Activated T-helper 2 cell treated with anti-CD3 and anti-CD28 coated beads, Interferon-gamma antibody, Interleukin-2, Interleukin-4, amounts not matched to agents 10 μg/mL and 5 μg/mL and 100 μg/mL, durations not matched to agents 14 hours and 24 hours and 36 hours (primary cell): ENCODE measurements at regions not wholly inside any gene's neighbourhood (a gene's known extent, or its start where the extent isn't known, plus 50 kb on each side); places are given as distances from the start of the nearest gene placed in this dataset.
"Not testable (repeated sequence)": the region's sequence is repeated elsewhere in the genome, so short reads cannot be mapped to it uniquely, and the experiment has no call there.

Experiments used
- DNase-seq: peaks from one replicate; pipeline ENCODE4 v3.0.0; 2021; ENCODE audit warnings: low spot score
- H3K27ac Mint-ChIP-seq: one replicate; pipeline ENCODE4 v1.8.0; 2021; ENCODE audit warnings: mixed read lengths
- H3K27me3 Mint-ChIP-seq: one replicate; pipeline ENCODE4 v1.8.0; 2021; ENCODE audit warnings: low read depth, mixed read lengths
- H3K36me3 Mint-ChIP-seq: one replicate; pipeline ENCODE4 v1.8.0; 2021; ENCODE audit warnings: low read depth, mixed read lengths
- H3K4me1 Mint-ChIP-seq: one replicate; pipeline ENCODE4 v1.8.0; 2021; ENCODE audit warnings: low read depth, mixed read lengths
- H3K4me3 Mint-ChIP-seq: one replicate; pipeline ENCODE4 v1.8.0; 2021; ENCODE audit warnings: low read depth, mild to moderate bottlenecking, moderate library complexity, mixed read lengths
- H3K9me3 Mint-ChIP-seq: one replicate; pipeline ENCODE4 v1.8.0; 2021; ENCODE audit warnings: mixed read lengths
- intact Hi-C: fragments of 100-400 bp; cut with micrococcal nuclease; formaldehyde crosslinking; loops from one replicate; pipeline ENCODE4 v1.15.1; 2023

DNA sequence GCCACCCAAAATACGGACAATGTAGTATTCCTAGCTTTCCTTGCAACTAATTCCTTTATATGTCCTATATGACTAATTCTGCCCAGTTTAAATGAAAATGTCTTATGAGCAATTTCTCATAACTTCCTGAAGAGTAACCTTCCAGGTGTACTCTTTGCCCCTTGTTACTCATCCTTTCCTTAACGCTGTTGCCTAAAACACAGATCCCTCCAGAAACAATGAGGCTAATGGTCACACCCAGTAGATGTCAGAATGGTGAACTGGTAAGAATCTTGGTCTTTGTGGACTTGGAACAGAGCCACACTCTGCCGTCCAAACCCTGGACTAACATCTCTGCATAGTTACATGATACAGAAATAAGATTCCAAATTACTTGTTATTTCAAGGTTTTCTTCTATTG is 497.9 kb downstream of the IGSF11 start:
- no peaks in the 10 kb centered on the region for H3K27me3 Mint-ChIP-seq
- H3K27ac Mint-ChIP-seq = no peak overlapping the region
- no peaks in the 10 kb centered on the region for H3K4me1 Mint-ChIP-seq
- peaks cover 7% of the 10 kb centered on the region for H3K9me3 Mint-ChIP-seq
- no peaks in the 10 kb centered on the region for H3K36me3 Mint-ChIP-seq
- no peak overlapping the region for H3K4me3 Mint-ChIP-seq
- intact Hi-C loops = no loop called here
- no peak for DNase-seq

DNA sequence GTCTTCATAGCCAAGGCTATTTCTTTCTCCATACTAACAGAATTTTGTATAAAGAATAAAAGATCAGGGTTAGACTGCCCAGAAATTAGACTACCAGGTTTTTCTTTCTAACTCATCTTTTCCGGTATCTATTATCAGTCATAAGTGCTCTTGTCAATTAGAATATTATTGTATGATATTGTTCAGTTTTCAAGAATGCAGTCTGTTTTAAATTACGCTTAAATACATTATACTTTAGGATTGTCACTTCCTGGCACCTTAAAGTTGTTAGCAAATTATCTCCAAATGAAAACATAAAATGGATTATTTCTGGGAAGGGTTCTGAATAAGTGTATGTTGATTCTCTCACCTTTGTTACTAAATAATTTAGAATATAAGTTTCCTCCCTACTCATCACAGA is 497.2 kb downstream of the IGSF11 start:
- no peak for DNase-seq
- peaks cover 7% of the 10 kb centered on the region for H3K9me3 Mint-ChIP-seq
- H3K27me3 Mint-ChIP-seq = no peaks in the 10 kb centered on the region
- no peaks in the 10 kb centered on the region for H3K36me3 Mint-ChIP-seq
- H3K4me1 Mint-ChIP-seq = no peaks in the 10 kb centered on the region
- no peak overlapping the region for H3K27ac Mint-ChIP-seq
- no peak overlapping the region for H3K4me3 Mint-ChIP-seq
- intact Hi-C loops = no loop called here

DNA sequence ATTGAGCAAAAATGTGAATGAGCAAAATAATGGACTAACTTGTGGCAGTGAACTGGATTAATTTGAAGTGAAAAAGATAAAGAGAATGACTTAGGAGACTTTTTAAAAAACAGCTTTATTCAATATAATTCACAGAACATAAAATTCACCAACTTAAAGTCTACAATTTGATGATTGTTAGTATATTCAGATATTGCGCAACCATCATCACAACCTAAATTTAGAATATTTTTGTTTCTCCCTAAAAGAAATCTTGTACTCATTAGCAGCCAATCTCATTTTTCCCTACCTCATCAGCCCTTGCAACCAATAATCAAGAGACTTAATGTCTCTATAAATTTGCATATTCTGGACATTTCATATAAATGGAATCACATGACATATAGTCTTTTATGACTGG is 496.5 kb downstream of the IGSF11 start:
- intact Hi-C loops = no loop called here
- Mint-ChIP-seq H3K27me3 (no peaks in the 10 kb centered on the region), H3K4me3 (no peak overlapping the region), H3K27ac (no peak overlapping the region), H3K4me1 (no peaks in the 10 kb centered on the region), H3K9me3 (peaks cover 7% of the 10 kb centered on the region), H3K36me3 (no peaks in the 10 kb centered on the region)
- no peak for DNase-seq

DNA sequence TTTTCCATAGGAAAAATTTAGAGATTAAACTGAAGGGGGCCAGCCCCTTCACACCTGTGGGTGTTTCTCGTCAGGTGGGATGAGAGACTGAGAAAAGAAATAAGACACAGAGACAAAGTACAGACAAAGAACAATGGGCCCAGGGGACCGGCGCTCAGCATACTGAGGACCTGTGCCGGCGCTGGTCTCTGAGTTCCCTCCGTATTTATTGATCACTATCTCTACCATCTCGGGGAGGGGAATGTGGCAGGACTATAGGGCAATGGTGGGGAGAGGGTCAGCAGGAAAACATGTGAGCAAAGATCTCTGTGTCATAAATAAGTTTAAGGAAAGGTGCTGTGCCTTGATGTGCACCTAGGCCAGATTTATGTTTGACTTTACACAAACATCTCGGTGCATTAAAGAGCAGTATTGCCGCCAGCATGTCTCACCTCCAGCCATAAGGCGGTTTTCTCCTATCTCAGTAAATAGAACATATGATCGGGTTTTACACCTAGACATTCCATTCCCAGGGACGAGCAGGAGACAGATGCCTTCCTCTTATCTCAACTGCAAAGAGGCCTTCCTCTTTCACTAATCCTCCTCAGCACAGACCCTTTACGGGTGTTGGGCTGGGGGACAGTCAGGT is 494.7 kb downstream of the IGSF11 start:
- H3K27me3 Mint-ChIP-seq, H3K4me1 Mint-ChIP-seq, intact Hi-C loops, H3K4me3 Mint-ChIP-seq, H3K36me3 Mint-ChIP-seq, H3K27ac Mint-ChIP-seq, H3K9me3 Mint-ChIP-seq, DNase-seq: not testable (repeated sequence)

DNA sequence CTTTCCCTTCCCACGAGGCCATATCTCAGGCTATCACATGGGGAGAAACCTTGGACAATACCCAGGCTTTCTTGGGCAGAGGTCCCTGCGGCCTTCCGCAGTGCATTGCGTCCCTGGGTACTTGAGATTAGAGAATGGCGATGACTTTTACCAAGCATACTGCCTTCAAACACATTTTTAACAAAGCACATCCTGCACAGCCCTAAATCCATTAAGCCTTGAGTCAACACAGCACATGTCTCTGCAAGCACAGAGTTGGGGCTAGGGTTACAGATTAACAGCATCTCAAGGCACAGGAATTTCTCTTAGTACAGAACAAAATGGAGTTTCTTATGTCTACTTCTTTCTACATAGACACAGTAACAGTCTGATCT is 494.2 kb downstream of the IGSF11 start:
- H3K9me3 Mint-ChIP-seq, DNase-seq, H3K27me3 Mint-ChIP-seq, H3K27ac Mint-ChIP-seq, intact Hi-C loops, H3K36me3 Mint-ChIP-seq, H3K4me1 Mint-ChIP-seq, H3K4me3 Mint-ChIP-seq: not testable (repeated sequence)

DNA sequence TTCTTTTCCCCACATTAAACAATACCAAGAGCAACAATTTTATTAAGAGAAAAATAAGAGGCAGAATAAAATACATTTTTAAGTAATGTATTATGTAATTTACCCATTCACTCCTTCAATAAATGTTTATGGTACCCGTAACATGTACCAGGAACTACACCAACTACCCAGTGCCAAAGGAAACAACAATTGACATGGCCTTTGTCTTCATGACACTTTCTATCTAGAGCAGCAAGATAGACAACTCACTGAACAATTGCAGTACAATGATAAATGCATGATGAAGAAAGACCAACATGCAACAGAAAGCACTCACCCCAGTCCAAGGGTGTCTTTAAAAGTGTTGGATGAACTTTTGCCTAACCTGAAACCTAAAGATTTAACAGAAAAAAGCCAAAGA is 493.8 kb downstream of the IGSF11 start:
- intact Hi-C loops = no loop called here
- no peaks in the 10 kb centered on the region for H3K36me3 Mint-ChIP-seq
- H3K4me1 Mint-ChIP-seq = no peaks in the 10 kb centered on the region

DNA sequence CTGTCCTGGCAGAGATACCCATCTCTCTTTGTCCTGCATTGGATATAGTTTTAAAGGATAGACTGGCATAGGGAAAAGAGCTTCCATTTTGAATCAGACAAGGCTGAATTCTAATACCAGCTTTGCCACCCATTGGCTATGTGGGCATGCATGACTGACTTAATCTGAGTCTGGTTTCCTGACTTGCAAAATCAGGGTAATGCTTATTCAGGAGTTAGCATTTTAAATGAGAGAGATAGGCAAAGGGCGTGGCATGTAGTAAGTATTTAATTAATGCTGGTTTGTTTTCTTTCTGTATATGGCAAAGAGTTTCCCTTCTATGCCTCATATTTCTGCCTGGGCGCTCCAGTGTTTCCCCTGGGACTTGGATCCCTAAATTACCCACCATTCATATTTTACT is 492.9 kb downstream of the IGSF11 start:
- no peaks in the 10 kb centered on the region for H3K27me3 Mint-ChIP-seq
- H3K4me1 Mint-ChIP-seq = no peaks in the 10 kb centered on the region
- intact Hi-C loops = no loop called here
- H3K27ac Mint-ChIP-seq = no peak overlapping the region
- no peak overlapping the region for H3K4me3 Mint-ChIP-seq
- H3K36me3 Mint-ChIP-seq = no peaks in the 10 kb centered on the region
- DNase-seq = no peak
- H3K9me3 Mint-ChIP-seq = peaks cover 7% of the 10 kb centered on the region

More for the DNA sequence above, 493.8 kb downstream of the IGSF11 start:
- Mint-ChIP-seq H3K9me3 (peaks cover 7% of the 10 kb centered on the region), H3K27ac (no peak overlapping the region), H3K4me3 (no peak overlapping the region), H3K27me3 (no peaks in the 10 kb centered on the region)
- DNase-seq = no peak

DNA sequence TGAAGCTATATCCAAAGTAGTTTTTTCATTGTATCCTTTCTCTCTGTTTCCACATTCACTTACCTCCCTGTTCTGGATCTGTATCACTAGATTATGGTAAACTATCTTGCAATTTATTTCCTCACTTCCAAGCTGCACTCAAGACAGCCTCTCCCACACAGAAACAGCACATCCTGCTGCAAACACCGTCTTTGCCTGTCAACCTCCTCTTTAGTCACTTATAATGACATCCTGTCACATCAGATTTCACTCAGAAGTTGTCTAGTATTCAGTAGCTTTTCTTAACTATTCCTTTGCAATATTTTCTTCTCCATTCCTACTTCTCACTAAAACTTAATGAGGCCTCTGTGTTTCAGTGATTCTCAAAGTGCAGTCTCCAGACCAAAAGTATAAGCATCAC is 490.8 kb downstream of the IGSF11 start:
- Mint-ChIP-seq H3K4me3 (no peak overlapping the region), H3K27me3 (no peaks in the 10 kb centered on the region)
- intact Hi-C loops = no loop called here

DNA sequence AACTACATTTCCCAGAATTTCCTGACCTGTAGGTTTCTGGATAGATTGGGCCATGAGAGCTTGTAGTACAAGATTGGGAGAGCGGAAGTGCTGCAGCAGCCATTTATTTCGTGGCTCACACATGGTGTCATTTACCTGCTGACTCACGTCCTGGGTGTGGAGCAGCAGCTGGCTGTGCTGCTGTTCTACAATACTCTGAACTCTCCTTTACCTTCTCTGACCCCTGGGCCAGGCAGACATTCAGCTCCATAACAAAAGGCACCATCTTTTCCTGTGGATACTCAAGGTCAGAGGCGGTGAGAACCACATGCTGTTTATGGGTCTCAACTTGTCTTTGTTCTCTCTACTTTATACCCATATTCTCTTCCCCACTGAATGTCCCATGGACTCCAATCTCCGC is 490.2 kb downstream of the IGSF11 start:
- Mint-ChIP-seq H3K4me3 (no peak overlapping the region), H3K36me3 (no peaks in the 10 kb centered on the region), H3K27me3 (no peaks in the 10 kb centered on the region), H3K4me1 (no peaks in the 10 kb centered on the region), H3K9me3 (peaks cover 5% of the 10 kb centered on the region), H3K27ac (no peak overlapping the region)
- DNase-seq = no peak
- intact Hi-C loops = no loop called here

More for the DNA sequence above, 490.8 kb downstream of the IGSF11 start:
- no peaks in the 10 kb centered on the region for H3K36me3 Mint-ChIP-seq
- H3K9me3 Mint-ChIP-seq = peaks cover 7% of the 10 kb centered on the region
- no peak for DNase-seq
- no peak overlapping the region for H3K27ac Mint-ChIP-seq
- no peaks in the 10 kb centered on the region for H3K4me1 Mint-ChIP-seq

DNA sequence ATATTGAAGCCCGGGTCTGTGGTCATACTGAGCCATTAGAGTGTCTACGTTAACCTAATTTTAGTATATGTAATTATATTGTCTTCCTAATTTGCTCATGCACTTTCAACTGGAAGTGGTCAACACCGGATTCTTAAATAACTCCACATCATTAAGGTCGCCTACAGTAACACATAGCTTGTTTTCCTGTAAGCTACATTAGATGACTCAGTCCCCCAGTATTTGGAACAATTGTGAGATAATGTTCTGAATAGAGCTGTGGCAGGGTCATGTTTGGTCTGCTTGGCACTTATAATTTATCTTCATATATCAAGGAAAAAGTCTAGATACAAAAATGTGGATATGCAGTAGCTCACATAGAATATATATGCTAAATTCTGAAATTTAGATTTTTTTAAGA is 486.2 kb downstream of the IGSF11 start:
- no peak for DNase-seq
- Mint-ChIP-seq H3K27ac (no peak overlapping the region), H3K4me1 (no peaks in the 10 kb centered on the region), H3K9me3 (no peaks in the 10 kb centered on the region), H3K4me3 (no peak overlapping the region), H3K36me3 (no peaks in the 10 kb centered on the region), H3K27me3 (no peaks in the 10 kb centered on the region)
- intact Hi-C loops = no loop called here

DNA sequence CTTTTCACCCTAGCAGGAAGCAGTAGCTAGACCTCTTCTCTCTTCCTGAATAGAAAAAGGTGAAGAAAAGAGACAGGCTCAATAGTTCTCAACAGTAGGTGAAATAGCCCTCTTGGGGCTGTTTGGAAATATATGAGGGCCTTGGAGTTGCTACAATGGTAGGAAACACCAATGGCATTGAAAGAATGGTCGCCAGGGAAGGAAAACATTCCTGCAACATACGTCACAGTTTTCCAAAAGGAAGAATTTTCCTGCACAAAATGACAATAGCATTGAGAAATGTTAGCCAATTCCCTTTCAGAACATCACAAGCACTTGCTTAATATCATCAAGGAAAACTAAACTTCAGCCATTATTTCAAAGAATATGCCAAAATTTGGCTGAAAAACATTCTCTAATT is 484.5 kb downstream of the IGSF11 start:
- Mint-ChIP-seq H3K9me3 (no peaks in the 10 kb centered on the region), H3K4me1 (no peaks in the 10 kb centered on the region), H3K27ac (no peak overlapping the region), H3K36me3 (no peaks in the 10 kb centered on the region), H3K4me3 (no peak overlapping the region), H3K27me3 (no peaks in the 10 kb centered on the region)
- intact Hi-C loops = no loop called here
- DNase-seq = no peak

DNA sequence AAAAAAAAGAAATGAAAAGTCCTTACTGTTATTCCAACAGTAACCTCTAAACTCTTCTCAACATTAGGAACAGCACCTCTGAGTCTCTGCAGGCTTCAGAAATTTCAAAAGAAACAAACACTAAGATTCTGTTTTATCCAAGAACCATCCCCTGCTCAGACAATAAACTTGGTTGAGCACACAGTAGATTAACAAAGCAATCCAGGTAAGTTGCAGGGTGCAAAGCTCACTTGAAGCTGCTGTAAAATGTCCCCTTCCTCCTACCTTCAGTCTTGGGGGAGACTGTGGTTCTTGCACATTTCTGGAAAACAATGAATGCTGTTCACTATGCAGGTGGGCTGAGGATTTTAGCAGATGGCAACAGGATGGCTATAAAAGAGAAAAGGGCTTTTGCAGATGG is 484.1 kb downstream of the IGSF11 start:
- Mint-ChIP-seq H3K36me3 (no peaks in the 10 kb centered on the region), H3K9me3 (no peaks in the 10 kb centered on the region), H3K4me1 (no peaks in the 10 kb centered on the region), H3K27ac (no peak overlapping the region), H3K4me3 (no peak overlapping the region), H3K27me3 (no peaks in the 10 kb centered on the region)
- no peak for DNase-seq
- intact Hi-C loops = no loop called here

DNA sequence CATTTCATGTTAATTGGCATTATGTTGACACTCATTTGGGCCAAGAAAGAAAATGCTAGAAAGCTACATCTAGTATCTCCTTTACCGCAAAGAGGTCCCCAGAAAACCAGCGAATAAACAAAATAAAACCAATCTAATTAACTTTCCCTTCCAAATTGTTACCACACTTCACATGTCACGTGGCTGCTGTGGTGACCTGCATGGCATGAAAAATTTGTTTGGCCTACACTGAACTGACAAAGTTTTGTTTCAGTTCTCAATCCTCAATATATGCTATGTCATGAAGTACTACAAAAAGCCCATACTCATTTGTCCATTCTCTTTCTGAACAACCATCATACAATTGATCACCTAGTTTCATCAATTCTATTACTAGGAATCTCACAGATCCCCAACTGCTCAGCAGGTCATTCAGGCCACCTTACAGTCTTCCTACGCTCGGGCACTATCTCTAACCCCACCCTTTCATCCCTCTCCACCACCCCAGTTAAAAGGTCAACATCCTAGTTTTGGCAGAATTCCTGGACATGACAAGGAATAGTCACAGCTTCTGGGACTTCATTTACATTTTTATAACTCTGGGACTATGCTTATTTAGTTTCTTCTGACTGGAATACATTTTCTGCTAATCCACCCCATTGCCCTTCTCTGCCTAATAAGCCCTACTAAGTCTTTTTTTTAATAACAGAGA is 480.4 kb downstream of the IGSF11 start:
- H3K4me1 Mint-ChIP-seq = no peaks in the 10 kb centered on the region
- H3K36me3 Mint-ChIP-seq = no peaks in the 10 kb centered on the region
- H3K27me3 Mint-ChIP-seq = no peaks in the 10 kb centered on the region
- H3K9me3 Mint-ChIP-seq = no peaks in the 10 kb centered on the region
- no peak for DNase-seq
- no peak overlapping the region for H3K4me3 Mint-ChIP-seq
- intact Hi-C loops = no loop called here
- no peak overlapping the region for H3K27ac Mint-ChIP-seq

DNA sequence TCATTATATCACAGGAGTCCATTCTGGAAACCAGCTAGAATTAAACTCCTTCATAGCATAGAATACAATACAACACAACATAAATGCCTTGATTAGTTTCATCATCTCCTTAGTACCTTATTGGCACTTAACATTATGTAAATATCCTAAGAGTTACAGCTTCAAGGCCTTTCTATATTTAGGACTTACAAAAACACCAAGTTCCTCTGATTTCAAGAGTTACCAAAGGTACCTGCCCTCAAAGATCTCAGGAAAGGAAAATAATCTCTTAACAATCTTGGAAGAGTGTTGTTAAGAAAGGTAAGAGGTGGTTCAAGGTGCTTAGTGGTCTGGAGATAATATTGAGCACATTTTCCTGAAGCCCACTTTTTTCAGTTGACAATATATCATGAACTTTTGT is 477.7 kb downstream of the IGSF11 start:
- intact Hi-C loops = no loop called here
- no peaks in the 10 kb centered on the region for H3K27me3 Mint-ChIP-seq
- no peaks in the 10 kb centered on the region for H3K4me1 Mint-ChIP-seq
- no peaks in the 10 kb centered on the region for H3K9me3 Mint-ChIP-seq
- no peak overlapping the region for H3K4me3 Mint-ChIP-seq
- H3K36me3 Mint-ChIP-seq = no peaks in the 10 kb centered on the region
- DNase-seq = no peak
- no peak overlapping the region for H3K27ac Mint-ChIP-seq
